NCI-H446 (cell line): ENCODE measurements at regions not wholly inside any gene's neighbourhood (a gene's known extent, or its start where the extent isn't known, plus 50 kb on each side); places are given as distances from the start of the nearest gene placed in this dataset.
"Not testable (repeated sequence)": the region's sequence is repeated elsewhere in the genome, so short reads cannot be mapped to it uniquely, and the experiment has no call there.

Experiments used
- DNase-seq, 2 experiments: peaks; one replicate each; lab custom pipeline; 2025; lab: John Stamatoyannopoulos, UW

DNA sequence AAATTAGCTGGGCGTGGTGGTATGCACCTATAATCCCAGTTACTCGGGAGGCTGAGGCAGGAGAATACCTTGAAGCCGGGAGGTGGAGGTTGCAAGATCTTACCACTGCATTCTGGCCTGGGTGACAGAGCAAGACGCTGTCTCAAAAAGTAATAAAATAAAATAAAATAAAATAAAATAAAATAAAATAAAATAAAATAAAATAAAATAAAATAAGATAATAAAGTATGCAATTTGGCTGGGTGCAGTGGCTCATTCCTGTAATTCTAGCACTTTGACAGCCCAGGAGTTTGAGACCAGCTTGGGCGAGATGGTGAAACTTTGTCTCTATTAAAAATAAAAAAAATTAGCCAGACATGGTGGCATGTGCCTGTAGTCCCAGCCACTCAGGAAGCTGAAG, 85.6 kb upstream of the XPO1 start:
- no peak for DNase-seq

DNA sequence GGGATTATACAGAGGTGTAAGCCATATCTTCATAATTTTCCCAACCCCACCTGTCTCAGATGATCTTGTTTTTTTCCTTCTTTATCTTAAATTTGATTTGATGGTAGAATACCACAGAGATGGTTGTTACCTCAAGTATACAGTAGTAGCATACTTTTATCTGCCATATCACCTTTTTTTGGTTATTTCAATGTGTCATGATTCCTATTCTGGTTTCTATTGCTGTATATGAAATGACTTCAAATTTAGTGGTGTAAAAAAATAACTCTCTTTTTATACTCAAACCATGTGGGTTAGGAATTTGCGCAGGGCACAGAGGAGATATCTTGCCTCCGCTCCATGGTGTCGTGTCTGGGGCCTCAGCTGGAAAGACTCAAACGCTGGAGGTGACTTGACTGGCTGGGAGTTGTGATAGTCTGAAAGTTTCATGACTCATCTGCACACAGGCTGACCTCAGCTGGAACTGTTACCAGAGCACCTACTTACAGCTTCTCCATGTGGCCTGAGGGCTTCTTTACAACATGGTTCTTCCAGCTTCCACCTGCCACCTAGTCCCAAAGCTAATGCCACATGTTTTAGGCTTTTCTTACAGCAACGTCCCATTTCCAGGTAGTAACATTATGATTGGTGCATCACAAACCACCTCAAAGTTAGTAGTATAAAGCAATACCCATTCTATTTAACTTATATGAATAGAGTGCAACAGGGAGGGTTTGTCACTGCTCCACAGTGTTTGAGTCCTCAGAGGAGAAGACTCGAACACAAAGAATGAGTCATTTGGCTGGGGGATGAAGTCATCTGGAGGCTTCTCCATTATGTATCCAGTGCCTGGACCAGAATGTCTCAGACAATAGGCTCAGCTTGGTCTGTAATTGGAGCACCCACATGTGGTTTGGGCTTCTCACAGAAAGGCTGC, 82.3 kb upstream of the XPO1 start:
- no peak for DNase-seq

DNA sequence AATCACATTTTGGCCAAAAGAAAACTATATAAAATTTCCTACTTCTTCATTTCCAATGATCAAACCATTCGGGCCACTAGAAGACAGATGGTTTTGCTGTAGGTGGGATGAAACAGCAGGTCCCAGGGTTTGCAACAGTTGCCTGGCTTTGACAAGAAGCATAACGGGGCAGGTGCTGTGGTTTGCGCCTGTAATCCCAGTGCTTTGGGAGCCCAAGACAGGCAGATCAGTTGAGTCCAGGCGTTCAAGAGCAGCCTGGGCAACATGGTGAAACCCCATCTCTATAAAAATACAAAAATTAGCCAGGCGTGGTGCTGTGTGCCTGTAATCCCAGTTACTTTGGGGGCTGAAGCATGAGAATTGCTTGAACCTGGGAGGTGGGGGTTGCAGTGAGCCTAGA, 81.4 kb upstream of the XPO1 start:
- no peak for DNase-seq

DNA sequence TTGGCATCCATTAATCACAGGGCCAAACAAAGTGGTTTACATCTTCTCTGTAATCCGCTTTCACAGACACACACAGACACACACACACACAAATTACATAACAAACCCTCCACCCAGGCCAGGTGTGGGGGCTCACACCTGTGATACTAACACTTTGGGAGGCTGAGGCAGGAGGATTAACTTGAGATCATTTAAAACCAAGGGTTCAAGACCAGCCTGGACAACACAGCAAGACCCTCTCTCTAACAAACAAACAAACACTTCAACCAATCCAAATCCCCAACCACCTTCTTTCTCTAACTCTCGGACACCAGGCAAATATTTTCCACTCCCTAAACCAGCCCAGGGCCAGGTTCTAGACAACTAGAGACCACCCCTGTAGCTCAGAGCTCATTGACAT, 79.5 kb upstream of the XPO1 start:
- DNase-seq: no peak

DNA sequence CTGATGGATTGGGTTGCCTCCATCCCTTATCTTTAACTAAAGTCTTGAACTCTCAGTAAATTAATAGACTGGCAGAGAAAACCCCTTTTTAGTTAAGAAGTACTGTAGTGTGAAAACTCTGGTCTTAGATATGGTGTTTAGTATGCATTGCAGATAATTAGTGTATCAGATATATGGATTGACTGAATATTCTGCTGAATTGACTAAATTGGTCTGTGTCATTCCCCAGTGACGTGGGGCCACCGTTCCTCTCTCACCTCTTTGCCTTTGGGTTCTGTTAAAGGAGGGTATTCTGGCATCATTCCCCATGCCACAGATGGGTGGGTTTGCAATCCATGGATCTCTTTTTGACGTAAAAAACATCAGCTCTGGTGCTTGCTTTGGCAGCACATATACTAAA, 67.1 kb upstream of the XPO1 start:
- DNase-seq: no peak

DNA sequence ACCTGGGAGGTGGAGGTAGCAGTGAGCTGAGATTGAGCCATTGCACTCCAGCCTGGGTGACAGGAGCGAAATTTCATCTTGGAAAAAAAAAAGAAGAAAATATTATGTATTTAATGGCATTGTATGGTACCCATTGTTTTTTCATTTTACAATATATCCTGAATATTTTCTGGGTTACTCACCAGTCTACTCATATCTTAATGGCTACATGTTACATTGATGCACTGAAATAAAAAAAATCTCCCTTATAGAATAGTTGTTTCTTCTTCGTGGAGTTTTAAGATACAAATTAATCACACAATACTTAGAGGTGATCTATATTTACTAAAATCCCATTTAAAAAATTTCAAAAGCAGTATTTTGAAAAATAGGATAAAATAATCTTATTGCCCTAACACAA, 66.3 kb upstream of the XPO1 start:
- DNase-seq: no peak

DNA sequence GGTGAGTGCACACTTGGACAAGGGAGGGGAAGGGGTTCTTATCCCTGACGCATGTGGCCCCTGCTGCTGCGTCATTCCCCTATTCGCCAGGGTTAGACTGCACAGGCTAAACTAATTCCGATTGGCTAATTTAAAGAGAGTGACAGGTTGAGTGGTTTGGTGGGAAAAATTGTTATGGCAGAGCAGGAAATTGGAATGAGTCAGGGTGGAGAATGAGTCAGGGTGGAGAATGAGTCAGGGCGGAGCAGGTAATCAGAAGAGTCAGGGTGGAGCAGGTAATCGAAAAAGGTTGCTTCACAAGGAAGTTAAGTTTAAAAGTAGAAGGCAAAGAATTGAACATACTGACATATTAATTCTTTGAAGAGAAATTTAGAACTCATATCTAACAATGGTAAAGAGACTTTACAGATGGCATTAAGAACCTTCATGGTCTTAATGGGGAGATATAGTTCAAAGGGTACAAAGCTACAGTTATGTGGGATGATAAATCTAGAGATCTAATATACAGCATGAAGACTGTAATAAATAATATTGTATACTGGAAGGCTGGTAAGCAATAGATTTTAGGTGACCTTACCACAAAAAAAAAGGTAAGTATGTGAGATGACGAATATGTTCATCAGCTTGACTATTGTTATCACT, 60.5 kb upstream of the XPO1 start:
- not testable (repeated sequence) for DNase-seq

DNA sequence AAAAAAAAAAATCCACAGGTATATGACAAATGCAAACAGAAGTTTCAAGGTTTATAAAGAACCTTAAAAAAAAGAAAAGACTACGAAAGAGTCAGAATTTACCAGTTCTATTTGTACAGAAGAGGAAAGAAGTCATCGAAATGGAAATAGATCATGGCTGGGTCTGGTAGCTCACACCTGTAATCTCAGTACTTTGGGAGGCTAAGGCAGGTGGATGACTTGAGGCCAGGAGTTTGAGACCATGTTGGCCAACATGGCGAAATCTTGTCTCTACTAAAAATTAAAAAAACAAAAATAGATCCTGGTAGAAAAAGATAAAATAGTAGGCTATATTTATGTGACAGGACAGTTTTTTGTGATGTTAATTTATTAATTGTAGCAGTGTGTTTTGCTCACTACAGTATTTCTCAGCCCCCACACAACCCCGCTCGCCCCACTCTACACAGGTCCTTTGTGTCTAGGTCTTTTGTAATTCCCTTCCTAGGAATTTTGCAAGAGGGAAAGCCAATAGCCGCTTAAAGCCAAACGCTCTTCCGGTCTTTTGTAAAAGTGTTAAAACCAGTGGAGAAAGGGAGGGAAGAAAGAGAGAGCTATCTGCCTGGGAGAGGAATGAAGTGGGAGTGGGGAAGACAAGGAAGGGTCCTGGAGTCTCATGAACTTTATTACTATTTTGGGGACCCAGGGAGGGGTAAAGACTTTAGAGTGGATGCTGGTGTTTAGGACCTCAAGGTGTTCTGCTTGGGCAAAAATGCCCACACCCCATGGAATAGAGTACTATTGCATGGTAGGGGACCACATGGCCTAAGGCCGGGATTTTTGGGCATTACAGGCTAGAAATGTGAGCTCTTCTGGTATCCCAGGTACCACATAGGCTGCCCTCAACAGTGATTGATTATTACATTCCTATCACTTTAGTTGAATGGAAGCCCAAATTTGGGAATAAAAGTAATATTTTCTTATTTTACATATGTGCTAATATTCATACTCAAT, 59.4 kb upstream of the XPO1 start:
- DNase-seq: no peak

DNA sequence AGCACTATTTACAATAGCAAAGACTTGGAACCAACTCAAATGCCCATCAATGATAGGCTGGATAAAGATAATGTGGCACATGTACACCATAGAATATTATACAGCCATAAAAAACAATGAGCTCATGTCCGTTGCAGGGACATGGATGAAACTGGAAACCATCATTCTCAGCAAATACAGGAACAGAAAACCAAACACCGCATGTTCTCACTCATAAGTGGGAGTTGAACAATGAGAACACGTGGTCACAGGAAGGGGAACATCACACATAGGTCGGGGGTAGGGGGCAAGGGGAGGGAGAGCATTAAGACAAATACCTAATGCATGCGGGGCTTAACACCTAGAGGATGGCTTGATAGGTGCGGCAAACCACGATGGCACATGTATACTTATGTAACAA, 56.0 kb upstream of the XPO1 start:
- DNase-seq: not testable (repeated sequence)

DNA sequence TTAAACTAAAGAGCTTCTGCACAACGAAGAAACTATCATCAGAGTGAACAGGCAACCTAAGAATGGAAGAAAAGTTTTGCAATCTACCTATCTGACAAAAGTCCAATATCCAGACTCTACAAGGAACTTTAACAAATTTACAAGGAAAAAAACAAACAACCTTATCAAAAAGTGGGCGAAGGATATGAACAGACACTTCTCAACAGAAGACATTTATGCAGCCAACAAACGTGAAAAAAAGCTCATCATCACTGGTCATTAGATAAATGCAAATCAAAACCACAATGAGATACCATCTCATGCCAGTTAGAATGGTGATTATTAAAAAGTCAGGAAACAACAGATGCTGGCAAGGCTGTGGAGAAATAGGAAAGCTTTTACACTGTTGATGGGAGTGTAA, 55.5 kb upstream of the XPO1 start:
- DNase-seq: not testable (repeated sequence)

DNA sequence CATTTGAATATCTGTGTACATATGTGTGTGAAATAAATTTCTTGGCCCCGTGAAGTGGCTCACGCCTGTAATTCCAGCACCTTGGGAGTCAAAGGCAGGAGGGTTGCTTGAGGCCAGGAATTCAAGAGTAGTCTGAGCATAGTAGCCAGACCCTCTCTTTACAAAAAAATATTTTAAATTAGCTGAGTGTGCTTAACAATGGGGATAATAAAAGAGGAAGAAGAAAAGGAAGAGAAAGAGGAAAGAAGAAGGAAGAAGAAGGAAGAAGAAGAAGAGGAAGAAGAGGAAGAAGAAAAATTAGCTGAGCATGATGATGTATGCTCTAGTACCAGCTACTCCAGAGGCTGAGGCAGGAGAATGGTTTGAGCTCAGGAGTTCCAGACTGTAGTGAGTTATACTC, 52.1 kb upstream of the XPO1 start:
- no peak for DNase-seq

DNA sequence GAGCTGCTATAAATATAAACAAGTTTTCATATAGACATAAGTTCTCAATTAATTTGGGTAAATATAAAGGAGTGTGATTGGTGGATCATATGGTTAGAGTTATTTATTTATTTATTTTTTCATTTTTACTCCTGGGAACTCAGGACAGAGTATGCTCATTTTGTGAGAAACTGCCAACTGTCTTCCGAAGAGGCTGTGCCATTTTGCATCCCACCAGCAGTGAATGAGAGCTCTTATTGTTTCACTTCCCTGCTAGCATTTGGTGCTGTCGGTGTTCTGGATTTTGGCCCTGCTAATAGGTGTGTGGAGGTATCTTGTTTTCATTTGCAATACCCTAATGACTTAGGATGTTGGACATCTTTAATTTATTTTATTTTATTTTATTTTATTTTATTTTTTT, 50.4 kb upstream of the XPO1 start:
- DNase-seq: no peak
